ENCODE measurements at regions not wholly inside any gene's neighbourhood (a gene's known extent, or its start where the extent isn't known, plus 50 kb on each side); places are given as distances from the start of the nearest gene placed in this dataset.
"Not testable (repeated sequence)": the region's sequence is repeated elsewhere in the genome, so short reads cannot be mapped to it uniquely, and the experiment has no call there.

DNA sequence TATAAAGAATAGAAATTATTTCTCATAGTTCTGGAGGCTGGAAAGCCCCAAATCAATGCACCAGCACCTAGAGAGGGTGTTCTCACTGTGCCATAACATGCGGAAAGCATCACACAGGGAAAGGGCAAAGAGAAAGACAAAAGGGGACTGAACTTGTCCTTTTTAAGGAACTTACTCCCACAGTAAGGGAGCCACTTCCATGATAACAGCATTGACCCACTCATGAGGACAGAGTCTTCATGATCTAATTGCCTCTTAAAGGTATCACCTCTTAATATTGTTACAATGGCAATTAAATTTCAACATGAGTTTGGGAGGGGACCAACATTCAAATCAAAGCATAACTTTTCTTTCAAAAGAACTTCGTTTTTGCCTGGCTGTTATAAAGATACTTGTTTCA, 582.2 kb upstream of the ARID1B start:
- H3K9me3 ChIP-seq, result no peaks in the 10 kb centered on the region
- peaks cover 0 to 1% of the 10 kb centered on the region in 2 donors for H3K4me1 ChIP-seq (ENCODE audit: control insufficient read depth in 1 of 2, low read depth in 2 of 2)
- no peaks in the 10 kb centered on the region for H3K36me3 ChIP-seq
- no peak overlapping the region for H3K4me3 ChIP-seq
- TF ChIP-seq, protein P1, sequence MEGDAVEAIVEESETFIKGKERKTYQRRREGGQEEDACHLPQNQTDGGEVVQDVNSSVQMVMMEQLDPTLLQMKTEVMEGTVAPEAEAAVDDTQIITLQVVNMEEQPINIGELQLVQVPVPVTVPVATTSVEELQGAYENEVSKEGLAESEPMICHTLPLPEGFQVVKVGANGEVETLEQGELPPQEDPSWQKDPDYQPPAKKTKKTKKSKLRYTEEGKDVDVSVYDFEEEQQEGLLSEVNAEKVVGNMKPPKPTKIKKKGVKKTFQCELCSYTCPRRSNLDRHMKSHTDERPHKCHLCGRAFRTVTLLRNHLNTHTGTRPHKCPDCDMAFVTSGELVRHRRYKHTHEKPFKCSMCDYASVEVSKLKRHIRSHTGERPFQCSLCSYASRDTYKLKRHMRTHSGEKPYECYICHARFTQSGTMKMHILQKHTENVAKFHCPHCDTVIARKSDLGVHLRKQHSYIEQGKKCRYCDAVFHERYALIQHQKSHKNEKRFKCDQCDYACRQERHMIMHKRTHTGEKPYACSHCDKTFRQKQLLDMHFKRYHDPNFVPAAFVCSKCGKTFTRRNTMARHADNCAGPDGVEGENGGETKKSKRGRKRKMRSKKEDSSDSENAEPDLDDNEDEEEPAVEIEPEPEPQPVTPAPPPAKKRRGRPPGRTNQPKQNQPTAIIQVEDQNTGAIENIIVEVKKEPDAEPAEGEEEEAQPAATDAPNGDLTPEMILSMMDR (IDR thresholded peaks at IDR 0.05), result no peak
- no peak overlapping the region for H3K27ac ChIP-seq
- no peaks in the 10 kb centered on the region for H3K27me3 ChIP-seq (replicated peaks; ENCODE audit: insufficient read depth)
- DNase-seq (ENCODE audit: low spot score) (no peak), ATAC-seq (ENCODE audit: insufficient number of reproducible peaks, low FRiP score, low read depth) (no peak)

- Histone ChIP-seq H3K4me1 (ENCODE audit: control insufficient read depth in 1 of 2, low read depth in 2 of 2) (peaks cover 0 to 5% of the 10 kb centered on the region in 2 donors), H3K27me3 (replicated peaks; ENCODE audit: insufficient read depth) (no peaks in the 10 kb centered on the region), H3K36me3 (no peaks in the 10 kb centered on the region), H3K27ac (no peak overlapping the region), H3K4me3 (no peak overlapping the region), H3K9me3 (no peaks in the 10 kb centered on the region)
- ATAC-seq (ENCODE audit: insufficient number of reproducible peaks, low FRiP score, low read depth) (no peak), DNase-seq (ENCODE audit: low spot score) (no peak)
- TF ChIP-seq, protein P1 (IDR thresholded peaks at IDR 0.05), result no peak
These were observed 583.8 kb upstream of the ARID1B start for GRCh38 chr6:156193381-156193780.

DNA sequence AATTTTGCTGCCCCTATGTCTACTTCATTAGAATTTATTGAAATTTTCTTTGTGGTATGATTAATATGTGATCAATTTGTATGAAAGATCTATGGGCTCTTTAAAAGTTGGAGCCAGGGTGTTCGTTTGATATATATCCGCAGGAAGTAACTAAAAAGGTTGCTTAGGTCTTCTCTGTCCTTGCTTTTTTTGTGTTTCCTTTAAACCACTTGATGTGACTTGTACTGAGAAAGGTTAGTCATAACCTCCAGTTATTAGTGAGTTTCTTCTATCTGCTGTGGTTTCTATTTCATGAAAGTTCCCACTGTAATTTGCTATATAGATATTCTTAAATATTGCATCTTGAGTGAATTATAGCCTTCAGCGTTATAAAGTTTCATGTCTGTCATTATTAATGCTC, 585.3 kb upstream of the ARID1B start:
- TF ChIP-seq, protein P1 (IDR thresholded peaks at IDR 0.05), result no peak
- H3K4me1 ChIP-seq (ENCODE audit: control insufficient read depth in 1 of 2, low read depth in 2 of 2), result peaks cover 0 to 5% of the 10 kb centered on the region in 2 donors
- H3K9me3 ChIP-seq, result no peaks in the 10 kb centered on the region
- no peaks in the 10 kb centered on the region for H3K27me3 ChIP-seq (replicated peaks; ENCODE audit: insufficient read depth)
- no peak overlapping the region for H3K4me3 ChIP-seq
- ATAC-seq (ENCODE audit: insufficient number of reproducible peaks, low FRiP score, low read depth) (no peak), DNase-seq (ENCODE audit: low spot score) (no peak)
- no peak overlapping the region for H3K27ac ChIP-seq
- no peaks in the 10 kb centered on the region for H3K36me3 ChIP-seq

GRCh38 chr6:156191390-156191789, 585.8 kb upstream of the ARID1B start:
- H3K36me3 ChIP-seq; DNase-seq (ENCODE audit: low spot score); ATAC-seq (ENCODE audit: insufficient number of reproducible peaks, low FRiP score, low read depth); H3K4me1 ChIP-seq (ENCODE audit: control insufficient read depth in 1 of 2, low read depth in 2 of 2); H3K9me3 ChIP-seq; H3K4me3 ChIP-seq; H3K27ac ChIP-seq; H3K27me3 ChIP-seq (replicated peaks; ENCODE audit: insufficient read depth): not testable (repeated sequence)

DNA sequence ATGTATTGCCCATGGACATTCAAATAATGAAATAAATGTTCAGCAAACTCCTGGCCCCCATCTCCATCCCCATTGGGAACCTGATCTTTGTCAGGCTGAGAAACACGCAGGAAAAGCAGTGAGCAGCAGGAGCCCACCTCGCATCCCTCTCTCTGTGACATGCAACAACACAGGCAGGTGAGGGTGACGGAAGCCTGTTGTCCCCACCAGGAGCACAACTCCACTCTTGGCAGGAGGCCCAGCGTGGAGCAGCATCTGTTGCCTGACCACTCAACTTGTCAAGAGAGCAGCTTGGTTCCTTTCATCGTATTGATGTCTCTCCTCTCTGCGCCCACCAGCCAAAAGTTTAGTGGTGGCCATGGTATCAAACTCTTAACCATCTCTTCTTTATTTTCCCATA, 586.9 kb upstream of the ARID1B start:
- Histone ChIP-seq H3K36me3 (no peaks in the 10 kb centered on the region), H3K9me3 (no peaks in the 10 kb centered on the region), H3K4me3 (no peak overlapping the region), H3K27me3 (replicated peaks; ENCODE audit: insufficient read depth) (no peaks in the 10 kb centered on the region), H3K27ac (no peak overlapping the region), H3K4me1 (ENCODE audit: control insufficient read depth in 1 of 2, low read depth in 2 of 2) (peaks cover 0 to 5% of the 10 kb centered on the region in 2 donors)
- ATAC-seq (ENCODE audit: insufficient number of reproducible peaks, low FRiP score, low read depth) (no peak), DNase-seq (ENCODE audit: low spot score) (no peak)
- TF ChIP-seq, protein P1 (IDR thresholded peaks at IDR 0.05), result no peak

DNA sequence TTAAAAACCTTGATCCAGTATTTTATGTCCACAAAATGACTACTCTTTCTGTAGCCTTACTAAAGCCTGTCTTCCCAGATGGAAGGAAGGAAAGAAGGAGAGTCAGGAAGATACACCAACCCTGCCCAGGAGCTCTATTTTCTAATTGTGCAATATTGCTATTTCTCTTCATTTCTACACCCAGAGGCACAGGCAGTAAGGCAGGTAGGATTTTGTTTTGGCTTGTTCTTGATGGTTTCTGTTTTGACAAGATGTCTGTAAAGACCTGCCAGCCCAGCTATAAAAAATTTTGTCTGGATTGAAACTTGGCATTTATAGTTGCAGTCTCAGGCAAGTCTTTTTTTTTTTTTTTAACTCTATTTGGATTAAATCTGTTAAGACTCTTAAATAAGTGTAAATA, 587.5 kb upstream of the ARID1B start:
- Histone ChIP-seq H3K4me3 (no peak overlapping the region), H3K4me1 (ENCODE audit: control insufficient read depth in 1 of 2, low read depth in 2 of 2) (peaks cover 0 to 5% of the 10 kb centered on the region in 2 donors), H3K27me3 (replicated peaks; ENCODE audit: insufficient read depth) (no peaks in the 10 kb centered on the region), H3K36me3 (no peaks in the 10 kb centered on the region), H3K27ac (no peak overlapping the region), H3K9me3 (no peaks in the 10 kb centered on the region)
- no peak for ATAC-seq (ENCODE audit: insufficient number of reproducible peaks, low FRiP score, low read depth)
- TF ChIP-seq, protein P1 (IDR thresholded peaks at IDR 0.05), result no peak
- DNase-seq (ENCODE audit: low spot score), result no peak

Data from thoracic aorta (tissue), 2 donors.